CD4-positive, alpha-beta T cell treated with Interleukin-4 for 1 hour (primary cell): ENCODE measurements at regions not wholly inside any gene's neighbourhood (a gene's known extent, or its start where the extent isn't known, plus 50 kb on each side); places are given as distances from the start of the nearest gene placed in this dataset.

Experiments
- DNase-seq, 2 donors: peaks; one replicate each; pipeline ENCODE4 v3.0.0-alpha.2; 2020 to 2022

DNA sequence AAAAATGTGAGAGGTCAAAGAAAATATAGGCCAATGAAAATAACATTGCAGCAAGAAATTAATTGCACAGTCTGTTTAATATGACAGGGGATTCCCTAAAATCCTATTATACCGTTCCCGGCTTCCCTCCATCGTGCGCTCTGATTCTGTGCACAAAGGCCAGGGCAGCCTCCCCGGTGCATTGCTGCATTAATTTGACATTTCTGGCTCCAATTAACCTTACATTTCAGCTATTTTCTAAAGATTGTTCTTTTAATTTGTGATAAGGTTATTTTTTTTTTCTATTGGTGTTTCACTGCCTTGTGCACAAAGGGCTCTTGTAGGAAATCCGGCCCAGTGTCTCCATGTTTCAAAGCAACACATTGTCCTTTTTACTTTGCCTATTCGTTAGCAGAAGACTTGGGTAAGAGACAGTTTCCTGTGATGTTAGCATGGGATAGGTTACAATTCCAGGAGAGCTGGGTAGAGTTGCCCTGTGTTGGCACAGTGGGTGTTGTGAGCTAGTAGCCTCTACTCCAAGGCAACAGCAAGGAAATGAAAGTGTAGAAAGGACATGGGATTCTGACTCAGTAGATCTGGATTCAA is 257.3 kb upstream of the IGF1R start:
- no peak for DNase-seq

DNA sequence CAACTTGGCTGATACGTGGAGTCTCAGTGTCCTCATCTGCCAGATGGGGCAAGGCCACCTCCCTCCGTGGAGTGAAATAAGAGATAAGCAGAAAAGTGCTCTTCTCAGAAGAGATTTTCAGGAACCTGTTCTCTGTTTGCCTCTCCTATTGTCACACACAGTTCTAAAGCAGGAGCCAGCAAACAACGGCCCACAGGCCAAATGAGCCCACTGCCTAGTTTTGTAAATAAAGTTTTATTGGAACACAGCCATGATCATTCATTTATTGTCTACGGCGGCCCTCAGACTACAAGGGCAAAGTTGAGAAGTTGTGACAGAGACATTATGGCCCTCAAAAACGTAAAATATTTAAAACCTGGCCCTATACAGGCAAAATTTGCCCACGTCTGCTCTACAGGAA is 256.8 kb upstream of the IGF1R start:
- no peak for DNase-seq

DNA sequence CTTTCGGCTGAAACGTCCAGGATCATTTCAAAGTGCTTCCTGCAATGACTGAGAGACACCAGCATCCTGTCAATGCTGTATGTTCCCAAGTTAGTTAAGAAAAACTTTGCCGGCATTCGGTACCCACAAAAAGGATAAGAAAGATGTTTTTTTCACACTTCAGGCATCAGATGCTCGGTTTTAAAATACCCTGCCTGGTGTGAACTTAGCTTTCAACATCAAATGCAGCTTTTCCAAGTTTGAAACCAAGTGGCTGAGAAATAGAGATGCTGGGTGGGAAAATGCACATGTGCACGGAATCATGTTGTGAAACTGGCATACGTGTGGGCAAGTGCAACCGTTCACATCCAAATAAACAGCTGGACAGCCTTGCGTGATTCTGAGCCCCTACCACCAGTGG is 254.9 kb upstream of the IGF1R start:
- DNase-seq, result no peak

DNA sequence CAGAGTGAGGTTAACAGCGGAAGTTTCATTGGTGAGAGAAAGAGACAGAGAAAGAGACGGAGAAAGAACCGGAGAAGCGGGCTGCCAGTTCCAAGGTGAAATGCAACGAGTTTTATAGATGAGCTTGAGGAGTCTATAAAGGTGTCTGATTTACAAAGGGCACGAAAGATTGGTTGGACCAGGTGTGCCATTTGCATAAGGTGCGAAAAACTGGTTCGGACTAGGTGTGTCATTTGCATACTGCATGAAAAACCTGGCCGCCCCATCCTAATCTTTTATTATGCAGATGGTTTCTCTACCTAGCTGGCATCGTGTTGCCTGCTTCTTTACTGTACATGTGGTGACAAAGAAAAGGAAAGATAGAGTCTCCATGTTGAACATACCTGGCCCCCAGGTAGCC is 253.8 kb upstream of the IGF1R start:
- DNase-seq, result no peak

DNA sequence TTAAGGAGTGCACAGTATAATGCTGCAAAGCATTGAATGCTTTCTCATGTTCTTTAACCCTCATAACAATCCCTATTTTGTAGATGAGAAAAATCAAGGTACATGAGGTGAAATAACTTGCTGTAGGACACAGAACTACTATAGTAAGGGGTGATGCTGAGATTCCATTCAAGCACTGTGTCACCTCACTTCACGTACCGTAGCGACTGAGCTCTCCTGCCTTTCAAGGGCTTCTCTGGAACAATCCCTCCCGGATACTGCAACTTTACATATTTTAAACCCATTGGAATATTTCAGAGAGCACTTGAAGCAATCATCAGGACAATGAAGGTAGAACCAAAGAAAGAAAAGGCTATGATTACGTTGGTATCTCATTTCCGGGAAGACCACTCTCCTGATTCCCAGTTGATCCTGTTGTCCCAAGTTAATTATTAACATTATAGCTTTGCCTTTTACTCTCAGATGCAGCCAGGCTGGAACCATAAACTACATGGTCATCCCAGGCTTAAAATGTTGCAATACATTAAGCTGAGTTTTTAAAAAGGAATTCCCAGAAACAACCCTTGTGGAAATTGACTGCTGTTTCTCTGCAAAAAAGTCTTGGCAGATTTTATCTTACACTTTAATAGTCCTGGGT is 252.2 kb upstream of the IGF1R start:
- DNase-seq, result no peak

DNA sequence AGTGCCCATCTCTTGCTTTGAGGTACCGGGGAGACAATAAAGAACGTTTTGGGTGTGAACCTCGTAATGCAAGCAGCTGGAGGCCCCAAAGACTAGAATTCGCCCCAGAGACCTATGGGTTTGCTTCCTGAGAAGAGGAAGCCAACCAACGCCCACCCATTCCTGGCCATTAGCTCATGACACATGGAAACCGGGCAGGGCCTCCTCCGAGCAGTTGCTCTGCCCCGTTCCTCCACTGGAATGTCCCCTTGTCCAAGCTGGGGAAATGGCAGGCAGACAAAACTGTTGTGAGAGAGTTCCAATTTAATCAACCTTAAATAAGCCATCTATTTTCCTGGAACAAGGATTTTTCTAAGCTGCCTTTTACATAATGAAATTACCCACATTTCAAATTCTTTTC is 250.9 kb upstream of the IGF1R start:
- DNase-seq, result no peak

DNA sequence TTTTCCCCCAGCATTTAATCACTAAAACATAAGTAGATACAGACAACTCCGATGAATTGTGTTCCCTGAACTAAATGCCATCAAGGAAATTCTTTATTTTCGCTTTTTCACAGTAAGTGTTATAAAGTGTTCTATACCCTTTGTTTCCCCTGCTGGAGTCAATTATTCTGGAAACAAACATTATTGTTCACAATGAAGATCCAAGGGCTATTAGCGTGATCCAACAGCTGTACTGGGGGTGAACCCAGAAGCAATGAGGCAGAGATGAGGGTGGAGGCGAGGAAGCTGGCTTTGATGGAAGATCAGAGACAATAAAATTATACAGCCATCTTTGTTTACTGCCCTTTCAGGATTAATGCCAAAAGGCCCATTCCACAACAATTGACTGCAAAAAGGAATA is 250.3 kb upstream of the IGF1R start:
- no peak for DNase-seq

DNA sequence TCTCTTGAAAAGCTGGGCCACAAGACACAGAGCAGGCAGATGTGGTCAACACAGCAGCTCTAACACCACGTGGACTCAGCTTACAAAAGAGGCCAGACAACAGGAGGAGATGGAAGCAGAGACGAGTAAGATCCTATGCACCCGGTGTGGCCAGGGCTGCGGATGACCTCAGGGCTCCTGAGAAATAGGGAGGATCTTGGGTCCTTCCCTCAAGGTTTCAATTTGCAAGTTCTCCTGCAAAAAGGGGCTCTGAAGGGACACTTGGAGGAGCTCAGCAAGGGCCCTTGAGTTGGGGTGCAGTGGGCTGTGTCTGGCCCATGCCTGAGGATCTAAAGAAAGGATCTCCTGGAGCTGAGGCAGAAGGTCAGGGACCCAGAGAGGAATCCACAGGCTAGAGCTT is 249.5 kb upstream of the IGF1R start:
- no peak for DNase-seq

DNA sequence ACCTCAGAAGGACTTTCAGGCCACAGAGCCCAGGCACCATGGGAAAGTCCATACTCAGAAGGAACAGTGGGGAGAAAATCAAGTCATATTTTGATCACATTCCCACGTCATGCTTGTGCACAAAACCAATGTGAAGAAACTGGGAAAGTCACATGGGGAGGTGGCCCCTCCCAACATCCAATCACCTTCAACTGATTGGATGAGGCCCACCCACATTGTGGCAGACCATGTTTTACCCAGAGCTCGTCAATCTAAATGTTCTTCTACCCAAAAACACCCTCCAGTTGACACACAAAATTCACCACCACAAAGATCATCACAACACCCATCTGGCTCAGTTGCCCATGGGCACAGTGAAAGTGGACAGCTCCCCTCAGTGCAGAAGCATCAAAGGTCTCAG is 248.2 kb upstream of the IGF1R start:
- no peak for DNase-seq

DNA sequence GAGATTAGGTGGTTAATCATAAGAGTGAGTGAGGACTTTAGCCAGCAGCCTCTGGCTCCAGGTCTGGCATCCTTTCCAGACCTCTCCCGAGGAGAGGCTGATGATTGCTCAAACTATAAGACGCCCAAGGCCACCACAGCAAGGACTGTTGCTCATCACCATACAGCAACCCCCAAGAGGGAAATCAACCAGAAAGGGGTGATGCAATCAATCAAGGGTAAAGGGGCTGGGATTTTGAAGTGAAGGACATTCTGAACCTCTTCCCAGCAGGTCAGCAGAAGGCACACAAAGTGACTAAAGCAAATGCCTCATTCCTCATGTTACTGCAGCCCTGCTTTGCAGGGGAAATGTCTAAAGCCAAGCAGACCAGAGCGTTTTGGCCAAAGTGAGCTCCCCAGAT is 247.3 kb upstream of the IGF1R start:
- DNase-seq, result no peak

DNA sequence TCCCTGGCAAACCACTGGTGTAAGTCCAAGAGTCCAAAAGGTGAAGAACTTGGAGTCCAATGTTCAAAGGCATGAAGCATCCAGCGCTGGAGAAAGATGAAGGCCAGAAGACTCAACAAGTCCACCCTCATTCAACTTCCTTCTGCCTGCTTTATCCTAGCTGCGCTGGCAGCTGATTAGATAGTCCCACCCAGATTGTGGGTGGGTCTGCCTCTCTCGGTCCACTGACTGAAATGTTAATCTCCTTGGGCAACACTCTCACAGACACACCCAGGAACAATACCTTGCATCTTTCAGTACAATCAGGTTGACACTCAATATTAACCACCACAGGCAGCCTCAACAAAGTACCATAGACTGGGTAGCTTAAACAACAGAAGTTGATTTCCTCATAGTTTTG is 245.9 kb upstream of the IGF1R start:
- no peak for DNase-seq

DNA sequence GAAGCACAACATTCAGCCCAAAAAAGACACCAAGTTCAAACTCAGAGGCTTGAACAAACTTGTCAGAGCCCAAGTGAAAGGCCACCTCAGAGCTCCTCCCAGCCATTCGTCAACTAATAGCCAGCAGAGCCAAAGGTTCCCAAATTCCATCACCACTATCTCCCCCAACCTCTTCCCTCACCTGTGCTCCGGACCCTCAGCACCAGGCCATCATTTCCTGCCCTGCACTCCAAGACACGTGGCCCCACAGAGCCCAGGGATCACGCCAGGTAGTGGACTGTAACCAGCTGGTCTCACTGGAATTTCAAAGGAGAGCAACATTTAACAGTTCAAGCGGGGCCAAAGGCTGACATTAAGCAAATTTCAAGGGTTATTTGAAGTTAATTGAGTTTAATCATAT is 245.2 kb upstream of the IGF1R start:
- no peak for DNase-seq

DNA sequence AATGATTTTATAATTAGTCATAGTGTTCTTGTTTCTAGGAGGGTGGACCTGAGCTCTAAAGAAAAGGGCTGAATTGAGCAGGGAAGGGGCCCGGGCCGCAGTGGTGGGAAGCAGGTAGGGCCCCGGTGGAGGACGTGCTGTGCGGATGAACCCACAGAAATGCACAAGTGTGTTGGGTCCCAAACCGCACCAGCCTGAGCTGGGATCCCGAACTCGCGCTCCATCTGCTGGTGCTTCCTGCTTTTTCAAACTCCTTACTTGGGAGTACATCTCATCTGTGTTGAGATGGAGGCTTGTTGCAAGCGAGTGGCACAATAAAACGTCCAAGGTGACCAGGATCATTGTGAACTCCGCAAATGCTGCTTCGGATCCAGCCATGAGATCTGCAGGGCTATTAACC is 244.8 kb upstream of the IGF1R start:
- DNase-seq, result no peak

DNA sequence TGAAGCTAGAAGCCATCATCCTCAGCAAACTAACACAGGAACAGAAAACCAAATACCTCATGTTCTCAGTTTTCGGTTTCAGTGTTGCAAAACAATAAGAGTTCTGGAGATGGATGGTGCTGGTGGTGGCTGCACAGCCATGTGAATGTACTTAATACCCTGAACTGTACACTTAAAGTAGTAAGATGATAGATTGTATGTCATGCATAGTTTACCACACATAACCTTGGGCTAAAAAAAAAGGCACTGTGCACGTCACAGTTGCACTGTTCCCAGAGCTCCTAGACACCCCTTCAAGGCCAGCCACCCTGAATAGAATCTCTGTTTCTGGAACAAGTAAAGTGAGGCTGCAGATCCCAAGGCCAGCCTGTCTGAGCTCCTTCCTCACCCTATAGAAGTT is 243.3 kb upstream of the IGF1R start:
- DNase-seq, result no peak

DNA sequence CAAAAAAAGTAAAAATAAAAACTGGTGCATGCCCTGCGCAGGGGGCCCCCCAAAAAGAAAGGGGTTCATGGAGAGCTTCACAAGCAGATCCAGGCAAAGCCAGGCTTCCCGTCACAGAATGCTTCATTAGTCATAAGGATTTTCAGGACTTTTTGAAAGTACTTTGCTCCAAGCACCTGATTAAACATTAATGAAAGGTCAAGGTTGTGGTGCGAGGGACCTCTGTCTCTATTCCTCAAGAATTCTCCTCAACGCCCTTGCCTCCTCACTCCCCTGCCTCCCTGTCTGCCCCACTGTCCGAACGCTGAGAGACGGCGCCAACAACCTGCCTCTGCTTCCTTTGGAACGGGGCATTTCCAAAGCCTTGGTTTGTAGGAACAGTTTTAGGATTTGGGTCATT is 240.1 kb upstream of the IGF1R start:
- no peak for DNase-seq

DNA sequence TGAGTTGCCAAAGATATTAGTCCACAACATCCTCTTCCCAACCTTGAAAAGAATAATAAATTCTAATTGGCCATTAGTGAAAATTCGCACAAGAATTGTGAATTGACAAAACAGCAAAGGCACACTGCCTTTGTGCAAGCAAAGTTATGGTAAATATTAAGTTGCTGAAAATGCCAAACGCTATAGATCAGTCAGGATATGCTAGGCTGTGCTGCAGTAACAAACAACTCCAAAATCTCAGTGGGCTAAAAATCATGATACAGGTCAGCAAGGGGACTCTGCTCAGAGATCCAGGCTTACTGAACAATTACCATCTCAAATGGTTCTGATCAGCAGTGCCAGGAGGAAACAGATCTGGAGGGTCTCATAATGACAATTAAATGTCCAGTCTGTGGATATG is 238.0 kb upstream of the IGF1R start:
- DNase-seq, result no peak

DNA sequence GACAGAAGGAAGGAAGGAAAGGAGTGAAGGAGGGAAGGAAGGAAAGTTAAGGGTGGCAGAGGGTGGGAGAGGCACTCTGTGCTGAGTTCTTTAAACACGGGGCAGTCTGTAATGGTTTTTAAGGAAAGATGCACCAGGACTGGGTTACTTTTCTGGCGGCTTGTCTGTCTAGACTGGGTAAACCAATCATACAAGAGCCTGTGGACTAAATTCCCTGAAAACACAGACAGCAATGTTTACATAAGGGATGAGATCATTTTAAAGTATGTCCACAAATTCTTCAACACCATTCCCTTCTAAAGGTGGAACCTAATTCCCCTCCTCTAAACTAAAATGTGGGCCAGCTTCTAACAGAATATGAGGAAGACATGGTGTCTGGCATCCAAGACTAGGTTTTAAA is 235.5 kb upstream of the IGF1R start:
- no peak for DNase-seq

DNA sequence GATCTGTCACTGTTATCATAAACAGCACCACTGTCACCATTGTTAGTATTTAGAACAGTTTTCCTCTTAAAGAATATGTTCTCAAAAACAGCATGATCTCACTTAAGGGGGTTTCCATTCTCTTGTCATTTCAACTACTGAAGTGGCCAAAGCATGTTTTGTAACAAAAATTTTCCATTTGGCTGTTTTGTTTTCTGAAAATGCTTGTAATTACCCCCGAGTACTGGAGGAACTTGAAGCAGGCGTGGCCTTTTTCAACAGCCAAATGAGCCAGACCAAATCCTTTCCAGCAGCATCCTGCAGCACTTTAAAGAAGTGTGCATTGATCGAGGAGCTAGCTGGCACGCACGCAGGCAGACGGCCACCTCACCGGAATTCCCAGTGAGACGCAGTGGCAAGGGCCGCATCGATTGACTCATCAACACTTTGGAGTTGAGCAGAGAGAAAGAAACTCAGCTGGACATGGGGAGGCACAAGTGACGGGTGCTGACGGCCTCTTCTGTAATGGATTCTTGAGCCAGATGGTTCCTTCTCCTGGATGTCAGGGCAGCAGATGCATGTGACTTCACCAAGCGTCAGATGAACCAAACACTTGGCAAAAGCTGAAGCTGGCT is 234.3 kb upstream of the IGF1R start:
- DNase-seq, result no peak

DNA sequence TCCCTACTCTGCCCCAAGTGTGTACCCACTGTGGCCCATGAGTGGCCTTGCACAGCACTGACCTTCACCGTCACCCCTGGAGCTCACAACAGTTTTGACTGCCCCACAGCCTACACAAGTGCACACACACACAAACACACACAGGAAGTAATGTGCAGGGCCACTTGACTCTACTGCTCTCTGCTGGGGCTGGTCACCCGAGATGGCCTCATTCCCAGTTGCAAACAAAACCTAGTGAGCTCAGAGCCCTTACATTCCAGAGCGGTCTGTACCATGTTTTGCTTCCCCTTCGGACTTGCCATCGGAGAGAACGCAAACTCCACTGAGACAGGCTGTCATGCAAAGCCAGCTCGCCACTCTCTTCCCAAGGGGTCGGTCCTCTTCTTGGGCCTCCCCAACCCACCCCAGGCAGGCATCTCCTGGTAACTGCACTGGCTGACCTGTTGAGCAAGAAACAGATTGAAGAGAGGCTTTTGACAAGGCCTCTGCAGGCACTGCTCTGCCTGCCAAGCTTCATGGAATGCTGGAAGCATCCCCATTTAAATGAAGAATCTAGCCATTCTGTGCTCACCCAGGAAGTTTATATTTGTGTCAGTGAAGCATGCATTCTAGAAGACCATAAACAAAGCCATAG is 232.0 kb upstream of the IGF1R start:
- DNase-seq, result no peak

DNA sequence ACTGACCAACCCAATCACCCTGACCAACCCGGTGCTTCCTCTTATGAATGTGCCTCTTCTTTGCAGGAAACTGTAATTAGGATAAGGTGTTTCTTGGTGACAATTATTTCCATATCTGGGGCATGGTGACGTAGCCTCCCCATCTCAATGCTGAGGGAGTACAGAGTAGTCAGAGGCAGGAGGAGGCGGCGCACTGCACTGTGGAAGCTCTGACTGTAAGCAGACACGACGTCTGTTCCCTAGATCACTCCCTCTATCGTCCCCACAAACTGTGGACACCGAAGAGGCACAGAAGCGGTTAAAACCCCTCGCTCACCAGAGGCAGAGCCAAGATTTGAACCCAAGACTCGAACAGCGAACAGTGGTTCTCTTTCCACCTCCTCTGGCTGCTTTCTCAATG is 231.0 kb upstream of the IGF1R start:
- no peak for DNase-seq

DNA sequence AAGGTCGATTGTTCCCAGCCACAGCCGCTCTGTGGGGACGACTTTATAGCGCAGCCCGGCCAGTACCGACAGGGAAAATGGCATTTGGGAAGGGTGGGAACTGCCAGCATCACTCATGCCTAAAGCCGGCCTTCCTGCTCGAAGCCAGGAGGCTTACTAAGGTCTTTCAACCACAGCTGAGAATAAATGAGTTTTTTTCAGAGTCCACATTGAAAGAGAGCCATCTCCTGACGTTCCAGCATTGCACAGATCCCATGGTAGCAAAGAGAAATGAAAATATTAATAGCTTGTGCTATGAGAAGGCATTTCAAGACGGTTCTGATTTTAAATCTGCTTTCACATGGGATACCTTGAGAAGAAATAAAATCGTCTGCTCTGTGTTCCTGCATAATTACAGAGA is 230.2 kb upstream of the IGF1R start:
- DNase-seq, result no peak

DNA sequence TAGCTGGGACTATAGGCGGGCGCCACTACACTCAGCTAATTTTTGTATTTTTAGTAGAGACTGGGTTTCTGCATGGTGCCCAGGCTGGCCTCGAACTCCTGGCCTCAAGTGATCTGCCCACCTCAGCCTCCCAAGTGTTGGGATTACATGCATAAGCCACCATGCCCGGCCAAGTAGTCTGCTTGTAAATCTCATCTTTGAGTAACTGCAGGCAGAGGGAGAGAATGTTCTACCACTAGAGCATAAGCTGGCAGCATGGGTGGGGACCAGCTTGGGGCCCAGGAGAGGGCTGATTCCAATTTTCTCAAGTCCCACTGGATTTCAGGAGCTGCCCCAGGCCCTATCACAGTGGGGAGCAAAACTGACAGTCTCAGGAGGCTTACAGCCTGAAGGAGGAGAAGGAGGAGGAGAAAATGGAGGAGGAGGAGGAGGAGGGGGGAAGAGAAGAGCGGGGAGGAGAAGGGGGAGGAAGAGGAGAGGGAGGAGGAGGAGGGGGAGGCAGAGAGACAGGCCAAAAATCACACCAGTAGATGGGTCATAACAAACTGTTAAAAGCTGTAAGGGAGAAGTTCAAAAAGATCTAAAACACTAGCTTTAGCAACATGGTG is 229.1 kb upstream of the IGF1R start:
- no peak for DNase-seq

DNA sequence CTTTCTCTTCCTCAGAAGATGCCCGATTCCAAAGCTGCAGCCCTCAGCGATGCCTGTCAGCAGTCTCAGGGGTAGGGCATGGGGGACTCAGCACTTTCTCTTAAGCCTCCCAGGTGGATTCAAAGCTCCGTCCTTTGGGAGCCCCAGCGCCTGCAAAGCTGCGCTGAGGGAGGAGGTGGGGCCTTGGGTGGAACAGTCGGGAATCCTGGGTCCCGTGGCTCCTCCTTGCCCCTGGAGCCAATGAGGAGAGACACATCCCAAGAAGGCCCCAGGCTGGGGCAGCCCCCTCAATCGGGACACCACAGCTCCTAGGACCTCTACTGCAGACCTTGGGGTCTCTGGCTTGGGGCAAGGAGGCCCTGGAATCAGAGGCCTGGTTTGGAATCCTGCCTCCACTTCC is 227.5 kb upstream of the IGF1R start:
- DNase-seq, result no peak
